ENCODE measurements at regions not wholly inside any gene's neighbourhood (a gene's known extent, or its start where the extent isn't known, plus 50 kb on each side); places are given as distances from the start of the nearest gene placed in this dataset.
A peak's percentile ranks its signal among the peaks of the same experiment; 100 is the strongest.
"Not testable (repeated sequence)": the region's sequence is repeated elsewhere in the genome, so short reads cannot be mapped to it uniquely, and the experiment has no call there.

DNA sequence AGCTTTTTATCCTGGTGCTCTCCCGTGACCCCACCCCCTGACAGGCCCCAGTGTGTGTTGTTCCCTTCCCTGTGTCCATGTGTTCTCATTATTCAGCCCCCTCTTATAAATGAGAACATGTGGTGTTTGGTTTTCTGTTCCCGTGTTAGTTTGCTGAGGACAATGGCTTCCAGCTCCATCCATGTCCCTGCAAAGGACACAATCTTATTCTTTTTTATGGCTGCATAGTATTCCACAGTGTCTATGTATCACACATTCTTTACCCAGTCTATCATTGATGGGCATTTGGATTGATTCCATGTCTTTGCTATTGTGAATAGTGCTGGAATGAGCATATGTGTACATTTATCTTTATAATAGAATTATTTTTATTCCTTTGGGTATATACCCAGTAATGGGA is 360.5 kb downstream of the GATA3 start:
- peak overlapping the region in 4 of 10 donors; percentile 15 to 89 (median 58) for H3K27ac Mint-ChIP-seq
- H3K27me3 Mint-ChIP-seq, H3K9me3 Mint-ChIP-seq, ATAC-seq, DNase-seq, POLR2A ChIA-PET, H3K4me3 Mint-ChIP-seq, H3K36me3 Mint-ChIP-seq: not testable (repeated sequence)
- H3K4me1 Mint-ChIP-seq, result peaks cover 12 to 29% (median 25%) of the 10 kb centered on the region in 4 donors

- H3K27me3 Mint-ChIP-seq, result no peaks in the 10 kb centered on the region
- DNase-seq (peak in 4 of 10 donors; percentile 28 to 43 (median 35)), ATAC-seq (peak; percentile 72 to 86)
- H3K9me3 Mint-ChIP-seq, result no peaks in the 10 kb centered on the region
- peak overlapping the region in 2 of 10 donors; percentile 9 to 17 for H3K4me3 Mint-ChIP-seq
- peaks cover 0 to 2% (median 0%) of the 10 kb centered on the region in 3 donors for H3K36me3 Mint-ChIP-seq
- peak overlapping the region; percentile 35 to 94 (median 84) for H3K27ac Mint-ChIP-seq
- peaks cover 11 to 29% (median 25%) of the 10 kb centered on the region in 4 donors for H3K4me1 Mint-ChIP-seq
- POLR2A ChIA-PET, result no interaction called here
These were observed 361.8 kb downstream of the GATA3 start for GRCh38 chr10:8416192-8416701.

- DNase-seq, result no peak
- ATAC-seq, result peak; percentile 35 to 39
- no peaks in the 10 kb centered on the region for H3K27me3 Mint-ChIP-seq
- POLR2A ChIA-PET, result interaction anchor here (0.6 kb wide), 1 partner anchor 362 kb away, joined by 6 read pairs; the partner anchor contains the start of gene GATA3
- H3K4me1 Mint-ChIP-seq, result peaks cover 13 to 29% (median 25%) of the 10 kb centered on the region in 4 donors
- peaks cover 0 to 2% (median 0%) of the 10 kb centered on the region in 3 donors for H3K36me3 Mint-ChIP-seq
- H3K27ac Mint-ChIP-seq, result peak overlapping the region; percentile 35 to 94 (median 84)
- H3K4me3 Mint-ChIP-seq, result peak overlapping the region in 3 of 10 donors; percentile 9 to 20 (median 17)
- no peaks in the 10 kb centered on the region for H3K9me3 Mint-ChIP-seq
These were observed 362.3 kb downstream of the GATA3 start for GRCh38 chr10:8416760-8417159.

GRCh38 chr10:8417631-8418030 is 363.1 kb downstream of the GATA3 start:
- Mint-ChIP-seq H3K9me3 (no peaks in the 10 kb centered on the region), H3K36me3 (peaks cover 0 to 2% (median 0%) of the 10 kb centered on the region in 3 donors), H3K27me3 (no peaks in the 10 kb centered on the region), H3K27ac (peak overlapping the region in 4 of 10 donors; percentile 1 to 89 (median 40)), H3K4me3 (no peak overlapping the region), H3K4me1 (peaks cover 13 to 29% (median 25%) of the 10 kb centered on the region in 4 donors)
- ATAC-seq, result no peak
- POLR2A ChIA-PET, result interaction anchor here (0.6 kb wide), 1 partner anchor 363 kb away, joined by 6 read pairs; the partner anchor contains the start of gene GATA3
- no peak for DNase-seq

- POLR2A ChIA-PET, result no interaction called here
- H3K9me3 Mint-ChIP-seq, result no peaks in the 10 kb centered on the region
- H3K36me3 Mint-ChIP-seq, result peaks cover 0 to 2% (median 0%) of the 10 kb centered on the region in 3 donors
- DNase-seq (no peak), ATAC-seq (no peak)
- H3K4me1 Mint-ChIP-seq, result peaks cover 13 to 29% (median 25%) of the 10 kb centered on the region in 4 donors
- no peak overlapping the region for H3K4me3 Mint-ChIP-seq
- peak overlapping the region in 8 of 10 donors; percentile 7 to 69 (median 38) for H3K27ac Mint-ChIP-seq
- no peaks in the 10 kb centered on the region for H3K27me3 Mint-ChIP-seq
These were observed 364.1 kb downstream of the GATA3 start for GRCh38 chr10:8418631-8419030.

DNA sequence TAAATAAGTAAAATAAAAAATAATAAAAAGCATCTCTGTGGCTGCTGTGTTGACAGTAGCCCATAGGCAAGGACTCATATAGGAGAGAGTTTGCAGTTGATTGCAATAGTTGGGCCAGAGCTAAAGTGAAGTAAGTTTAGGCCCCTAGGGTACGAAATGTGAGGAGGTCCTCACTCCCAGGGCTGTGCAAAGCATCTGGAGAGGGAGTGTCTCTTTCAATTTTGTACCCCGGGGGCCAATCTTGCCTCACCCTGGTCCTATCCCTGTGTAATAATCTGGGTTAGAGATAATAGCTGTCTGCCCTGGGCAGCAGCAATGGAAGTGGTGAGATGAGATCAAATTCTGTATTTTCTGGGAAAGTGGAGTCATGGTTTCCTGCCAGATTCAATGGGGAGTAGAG is 365.7 kb downstream of the GATA3 start:
- no peaks in the 10 kb centered on the region for H3K27me3 Mint-ChIP-seq
- peaks cover 21 to 38% (median 34%) of the 10 kb centered on the region in 4 donors for H3K4me1 Mint-ChIP-seq
- no peaks in the 10 kb centered on the region for H3K9me3 Mint-ChIP-seq
- no peak overlapping the region for H3K4me3 Mint-ChIP-seq
- no peak for DNase-seq
- no peak for ATAC-seq
- peak overlapping the region in 2 of 10 donors; percentile 27 to 41 for H3K27ac Mint-ChIP-seq
- no peaks in the 10 kb centered on the region for H3K36me3 Mint-ChIP-seq
- POLR2A ChIA-PET, result no interaction called here

GRCh38 chr10:8424555-8425211 is 370.2 kb downstream of the GATA3 start:
- DNase-seq, result peak in 1 of 10 donors; percentile 32
- peak; percentile 47 to 82 for ATAC-seq
- Mint-ChIP-seq H3K36me3 (no peaks in the 10 kb centered on the region), H3K9me3 (no peaks in the 10 kb centered on the region), H3K4me3 (peak overlapping the region in 4 of 10 donors; percentile 9 to 31 (median 22)), H3K27me3 (no peaks in the 10 kb centered on the region), H3K4me1 (peaks cover 12 to 16% (median 14%) of the 10 kb centered on the region in 4 donors), H3K27ac (peak overlapping the region in 5 of 10 donors; percentile 10 to 80 (median 44))
- POLR2A ChIA-PET, result no interaction called here

GRCh38 chr10:8428654-8429053 is 374.2 kb downstream of the GATA3 start:
- Mint-ChIP-seq H3K4me3 (no peak overlapping the region), H3K9me3 (no peaks in the 10 kb centered on the region), H3K4me1 (peaks cover 10 to 16% (median 14%) of the 10 kb centered on the region in 4 donors), H3K36me3 (no peaks in the 10 kb centered on the region), H3K27me3 (peaks cover 0 to 8% (median 0%) of the 10 kb centered on the region in 5 donors), H3K27ac (no peak overlapping the region)
- ATAC-seq (no peak), DNase-seq (no peak)
- POLR2A ChIA-PET, result no interaction called here

DNA sequence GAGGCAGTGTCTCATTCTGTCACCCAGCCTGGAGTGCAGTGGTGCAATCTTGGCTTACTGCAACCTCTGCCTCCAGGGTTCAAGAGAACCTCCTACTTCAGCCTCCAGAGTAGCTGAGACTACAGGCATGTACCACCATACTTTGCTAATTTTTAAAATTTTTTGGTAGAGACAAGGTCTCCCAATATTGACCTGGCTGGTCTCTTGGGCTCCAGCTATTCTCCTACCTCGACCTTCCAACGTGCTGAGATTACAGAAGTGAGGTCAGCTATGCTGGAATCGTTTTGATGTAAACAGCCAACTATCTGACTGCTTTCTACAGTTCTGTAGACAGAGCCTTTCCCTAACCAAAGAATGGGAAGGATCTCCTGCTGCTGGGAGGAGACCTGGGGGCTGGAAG is 375.8 kb downstream of the GATA3 start:
- H3K9me3 Mint-ChIP-seq, result no peaks in the 10 kb centered on the region
- ATAC-seq (no peak), DNase-seq (no peak)
- peaks cover 1 to 5% (median 3%) of the 10 kb centered on the region in 4 donors for H3K4me1 Mint-ChIP-seq
- peaks cover 0 to 8% (median 3%) of the 10 kb centered on the region in 5 donors for H3K27me3 Mint-ChIP-seq
- H3K4me3 Mint-ChIP-seq, result no peak overlapping the region
- H3K36me3 Mint-ChIP-seq, result no peaks in the 10 kb centered on the region
- POLR2A ChIA-PET, result interaction anchor here (0.6 to 0.7 kb wide), 2 partner anchors 47 to 393 kb away, joined by 5 read pairs; no protein-coding TSS in a partner anchor
- no peak overlapping the region for H3K27ac Mint-ChIP-seq

DNA sequence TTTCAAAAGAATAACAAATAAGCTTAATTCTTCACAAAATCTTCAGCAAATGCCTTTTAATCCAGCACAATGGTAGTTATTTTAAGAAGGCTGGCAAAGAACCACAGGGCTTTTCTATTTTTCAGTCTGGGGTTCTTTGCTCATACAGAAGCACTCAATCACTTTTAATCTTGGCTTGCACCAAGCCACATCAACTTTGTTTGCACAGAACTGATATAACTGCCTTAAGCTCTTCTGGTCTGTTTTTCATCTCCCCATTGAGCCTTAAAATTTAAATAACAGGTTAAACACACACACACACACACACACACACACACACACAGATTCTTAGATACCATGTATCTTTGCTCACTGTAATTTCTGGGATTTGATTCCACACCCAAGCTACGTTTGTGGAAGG is 377.0 kb downstream of the GATA3 start:
- no peak for ATAC-seq
- Mint-ChIP-seq H3K4me1 (peaks cover 0 to 3% (median 0%) of the 10 kb centered on the region in 4 donors), H3K36me3 (no peaks in the 10 kb centered on the region), H3K4me3 (no peak overlapping the region), H3K9me3 (no peaks in the 10 kb centered on the region), H3K27me3 (peaks cover 0 to 8% (median 3%) of the 10 kb centered on the region in 5 donors), H3K27ac (no peak overlapping the region)
- POLR2A ChIA-PET, result interaction anchor here (0.6 to 1.0 kb wide), 2 partner anchors 25 to 460 kb away, joined by 3 to 4 read pairs; no protein-coding TSS in a partner anchor
- no peak for DNase-seq

DNA sequence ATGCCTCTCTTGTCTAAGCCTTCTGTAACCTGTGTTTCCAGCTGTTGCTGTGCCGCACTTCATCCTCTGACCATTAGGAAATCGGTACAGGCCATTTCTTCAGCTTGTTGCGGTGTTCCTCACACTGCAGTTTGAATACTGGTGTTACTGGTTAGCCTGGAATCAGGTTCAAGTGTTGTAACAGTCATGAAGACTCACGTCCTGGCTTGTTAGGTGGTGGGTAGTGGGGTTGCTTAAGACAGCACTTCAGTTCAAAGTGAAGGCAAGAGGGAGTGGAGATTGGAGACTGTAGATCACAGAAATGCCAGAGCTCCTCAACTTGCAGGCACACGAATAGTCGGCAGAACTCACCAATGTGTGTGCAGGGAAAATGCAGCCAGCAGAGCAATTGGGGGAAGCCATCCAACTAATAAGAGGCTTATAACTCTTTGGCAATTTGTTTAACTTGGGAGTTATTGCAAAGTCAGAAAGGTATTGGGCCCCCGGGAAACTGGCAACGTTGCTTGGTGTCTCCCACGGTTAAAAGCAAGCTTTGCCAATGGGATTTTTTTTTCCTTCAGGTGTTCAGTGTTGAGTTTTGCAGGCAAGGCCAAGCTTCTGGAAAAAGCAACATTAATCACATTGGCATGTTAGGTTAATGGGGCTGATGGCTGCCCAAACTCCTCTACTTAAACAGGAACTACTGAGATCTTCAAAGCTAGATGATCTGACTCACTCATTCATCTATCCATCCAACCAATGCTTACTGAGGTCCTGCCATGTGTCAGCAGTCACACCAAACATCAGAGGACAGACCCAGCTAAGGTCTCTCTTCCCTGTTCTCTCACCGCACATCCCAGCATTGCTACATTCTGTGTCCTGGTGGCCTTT is 380.9 kb downstream of the GATA3 start:
- peaks cover 0 to 8% (median 3%) of the 10 kb centered on the region in 5 donors for H3K27me3 Mint-ChIP-seq
- H3K4me3 Mint-ChIP-seq, result no peak overlapping the region
- POLR2A ChIA-PET, result no interaction called here
- no peak overlapping the region for H3K27ac Mint-ChIP-seq
- H3K4me1 Mint-ChIP-seq, result peaks cover 16 to 30% (median 22%) of the 10 kb centered on the region in 4 donors
- DNase-seq, result no peak
- no peaks in the 10 kb centered on the region for H3K36me3 Mint-ChIP-seq
- no peak for ATAC-seq
- H3K9me3 Mint-ChIP-seq, result no peaks in the 10 kb centered on the region

- Mint-ChIP-seq H3K27me3 (peaks cover 0 to 3% (median 2%) of the 10 kb centered on the region in 5 donors), H3K9me3 (no peaks in the 10 kb centered on the region), H3K36me3 (no peaks in the 10 kb centered on the region), H3K27ac (peak overlapping the region in 2 of 10 donors; percentile 10 to 20), H3K4me3 (peak overlapping the region in 5 of 10 donors; percentile 12 to 64 (median 40)), H3K4me1 (peaks cover 17 to 32% (median 22%) of the 10 kb centered on the region in 4 donors)
- POLR2A ChIA-PET, result interaction anchor here (0.5 to 1.5 kb wide), 2 partner anchors 105 to 190 kb away, joined by 3 to 7 read pairs; no protein-coding TSS in a partner anchor
- no peak for DNase-seq
- ATAC-seq, result no peak
These were observed 383.4 kb downstream of the GATA3 start for GRCh38 chr10:8437896-8438295.

All from naive thymus-derived CD8-positive, alpha-beta T cell (primary cell).